ENCODE measurements at regions not wholly inside any gene's neighbourhood (a gene's known extent, or its start where the extent isn't known, plus 50 kb on each side); places are given as distances from the start of the nearest gene placed in this dataset.

GRCh38 chr6:100165442-100165841 lies 171.4 kb upstream of the MCHR2 start:
- Mint-ChIP-seq H3K36me3 (ENCODE audit: low read depth) (no peaks in the 10 kb centered on the region), H3K27ac (no peak overlapping the region), H3K4me3 (no peak overlapping the region), H3K9me3 (no peaks in the 10 kb centered on the region), H3K4me1 (ENCODE audit: low read depth) (no peaks in the 10 kb centered on the region), H3K27me3 (ENCODE audit: low read depth) (peaks cover 4% of the 10 kb centered on the region)
- DNase-seq: no peak
- intact Hi-C loops (cut with micrococcal nuclease): no loop called here
- CTCF ChIA-PET: no interaction called here

- Mint-ChIP-seq H3K27me3 (ENCODE audit: low read depth) (peaks cover 3% of the 10 kb centered on the region), H3K4me1 (ENCODE audit: low read depth) (no peaks in the 10 kb centered on the region), H3K36me3 (ENCODE audit: low read depth) (no peaks in the 10 kb centered on the region), H3K4me3 (no peak overlapping the region), H3K27ac (no peak overlapping the region), H3K9me3 (no peaks in the 10 kb centered on the region)
- intact Hi-C loops (cut with micrococcal nuclease): no loop called here
- DNase-seq: no peak
- CTCF ChIA-PET: no interaction called here
These were observed 169.0 kb upstream of the MCHR2 start for GRCh38 chr6:100163035-100163434.

- Mint-ChIP-seq H3K36me3 (ENCODE audit: low read depth) (no peaks in the 10 kb centered on the region), H3K27me3 (ENCODE audit: low read depth) (peaks cover 3% of the 10 kb centered on the region), H3K27ac (no peak overlapping the region), H3K9me3 (no peaks in the 10 kb centered on the region), H3K4me3 (no peak overlapping the region), H3K4me1 (ENCODE audit: low read depth) (no peaks in the 10 kb centered on the region)
- no peak for DNase-seq
- CTCF ChIA-PET: no interaction called here
- intact Hi-C loops (cut with micrococcal nuclease): no loop called here
These were observed 167.9 kb upstream of the MCHR2 start for GRCh38 chr6:100161782-100162365.

GRCh38 chr6:100160930-100161329 lies 166.9 kb upstream of the MCHR2 start:
- Mint-ChIP-seq H3K27me3 (ENCODE audit: low read depth) (peaks cover 3% of the 10 kb centered on the region), H3K36me3 (ENCODE audit: low read depth) (no peaks in the 10 kb centered on the region), H3K4me3 (no peak overlapping the region), H3K27ac (no peak overlapping the region), H3K9me3 (no peaks in the 10 kb centered on the region), H3K4me1 (ENCODE audit: low read depth) (no peaks in the 10 kb centered on the region)
- CTCF ChIA-PET: no interaction called here
- no peak for DNase-seq
- intact Hi-C loops (cut with micrococcal nuclease): no loop called here

GRCh38 chr6:100155141-100155540 lies 161.1 kb upstream of the MCHR2 start:
- Mint-ChIP-seq H3K27ac (no peak overlapping the region), H3K27me3 (ENCODE audit: low read depth) (no peaks in the 10 kb centered on the region), H3K4me1 (ENCODE audit: low read depth) (no peaks in the 10 kb centered on the region), H3K4me3 (no peak overlapping the region), H3K9me3 (no peaks in the 10 kb centered on the region), H3K36me3 (ENCODE audit: low read depth) (no peaks in the 10 kb centered on the region)
- DNase-seq: no peak
- intact Hi-C loops (cut with micrococcal nuclease): no loop called here
- CTCF ChIA-PET: no interaction called here

- Mint-ChIP-seq H3K4me3 (no peak overlapping the region), H3K9me3 (no peaks in the 10 kb centered on the region), H3K4me1 (ENCODE audit: low read depth) (no peaks in the 10 kb centered on the region), H3K27me3 (ENCODE audit: low read depth) (no peaks in the 10 kb centered on the region), H3K36me3 (ENCODE audit: low read depth) (no peaks in the 10 kb centered on the region), H3K27ac (no peak overlapping the region)
- DNase-seq: no peak
- CTCF ChIA-PET: interaction anchor here (0.6 kb wide), 1 partner anchor 96 kb away, joined by 3 read pairs; no protein-coding TSS in a partner anchor
- intact Hi-C loops (cut with micrococcal nuclease): no loop called here
These were observed 159.7 kb upstream of the MCHR2 start for GRCh38 chr6:100153636-100154275.

- intact Hi-C loops (cut with micrococcal nuclease): no loop called here
- Mint-ChIP-seq H3K27me3 (ENCODE audit: low read depth) (no peaks in the 10 kb centered on the region), H3K36me3 (ENCODE audit: low read depth) (no peaks in the 10 kb centered on the region), H3K4me1 (ENCODE audit: low read depth) (no peaks in the 10 kb centered on the region), H3K27ac (no peak overlapping the region), H3K9me3 (no peaks in the 10 kb centered on the region), H3K4me3 (no peak overlapping the region)
- CTCF ChIA-PET: no interaction called here
- DNase-seq: no peak
These were observed 158.2 kb upstream of the MCHR2 start for GRCh38 chr6:100152201-100152600.

- no peaks in the 10 kb centered on the region for H3K9me3 Mint-ChIP-seq
These were observed 151.0 kb upstream of the MCHR2 start for GRCh38 chr6:100144991-100145390.

GRCh38 chr6:100138346-100139022 lies 144.5 kb upstream of the MCHR2 start:
- DNase-seq: no peak
- Mint-ChIP-seq H3K4me1 (ENCODE audit: low read depth) (no peaks in the 10 kb centered on the region), H3K36me3 (ENCODE audit: low read depth) (no peaks in the 10 kb centered on the region), H3K4me3 (no peak overlapping the region), H3K27me3 (ENCODE audit: low read depth) (peaks cover 4% of the 10 kb centered on the region), H3K9me3 (no peaks in the 10 kb centered on the region), H3K27ac (no peak overlapping the region)
- intact Hi-C loops (cut with micrococcal nuclease): no loop called here
- CTCF ChIA-PET: interaction anchor here (0.6 kb wide), 1 partner anchor 30 kb away, joined by 3 read pairs; no protein-coding TSS in a partner anchor

More at GRCh38 chr6:100144991-100145390, 151.0 kb upstream of the MCHR2 start:
- CTCF ChIA-PET: no interaction called here
- Mint-ChIP-seq H3K4me1 (ENCODE audit: low read depth) (no peaks in the 10 kb centered on the region), H3K36me3 (ENCODE audit: low read depth) (no peaks in the 10 kb centered on the region), H3K4me3 (no peak overlapping the region), H3K27me3 (ENCODE audit: low read depth) (peaks cover 2% of the 10 kb centered on the region), H3K27ac (no peak overlapping the region)
- intact Hi-C loops (cut with micrococcal nuclease): no loop called here
- DNase-seq: no peak

GRCh38 chr6:100137759-100138158 lies 143.7 kb upstream of the MCHR2 start:
- Mint-ChIP-seq H3K9me3 (no peaks in the 10 kb centered on the region), H3K4me1 (ENCODE audit: low read depth) (no peaks in the 10 kb centered on the region), H3K36me3 (ENCODE audit: low read depth) (no peaks in the 10 kb centered on the region), H3K27me3 (ENCODE audit: low read depth) (peaks cover 6% of the 10 kb centered on the region), H3K4me3 (no peak overlapping the region), H3K27ac (no peak overlapping the region)
- CTCF ChIA-PET: interaction anchor here (0.6 kb wide), 1 partner anchor 30 kb away, joined by 3 read pairs; no protein-coding TSS in a partner anchor
- DNase-seq: no peak
- intact Hi-C loops (cut with micrococcal nuclease): no loop called here

- Mint-ChIP-seq H3K36me3 (ENCODE audit: low read depth) (no peaks in the 10 kb centered on the region), H3K4me3 (no peak overlapping the region), H3K27me3 (ENCODE audit: low read depth) (peaks cover 3% of the 10 kb centered on the region), H3K9me3 (peaks cover 3% of the 10 kb centered on the region), H3K4me1 (ENCODE audit: low read depth) (no peaks in the 10 kb centered on the region), H3K27ac (no peak overlapping the region)
- no peak for DNase-seq
- CTCF ChIA-PET: no interaction called here
- intact Hi-C loops (cut with micrococcal nuclease): no loop called here
These were observed 142.6 kb upstream of the MCHR2 start for GRCh38 chr6:100136590-100136989.

GRCh38 chr6:100135977-100136376 lies 142.0 kb upstream of the MCHR2 start:
- no peak overlapping the region for H3K4me3 Mint-ChIP-seq
- no peaks in the 10 kb centered on the region for H3K4me1 Mint-ChIP-seq (ENCODE audit: low read depth)
- intact Hi-C loops (cut with micrococcal nuclease): no loop called here
- H3K9me3 Mint-ChIP-seq: peaks cover 8% of the 10 kb centered on the region
- CTCF ChIA-PET: no interaction called here
- DNase-seq: no peak
- peaks cover 3% of the 10 kb centered on the region for H3K27me3 Mint-ChIP-seq (ENCODE audit: low read depth)
- H3K36me3 Mint-ChIP-seq (ENCODE audit: low read depth): no peaks in the 10 kb centered on the region
- no peak overlapping the region for H3K27ac Mint-ChIP-seq

- no peak overlapping the region for H3K27ac Mint-ChIP-seq
- intact Hi-C loops (cut with micrococcal nuclease): no loop called here
- no peak overlapping the region for H3K4me3 Mint-ChIP-seq
- H3K36me3 Mint-ChIP-seq (ENCODE audit: low read depth): no peaks in the 10 kb centered on the region
- peaks cover 11% of the 10 kb centered on the region for H3K9me3 Mint-ChIP-seq
- CTCF ChIA-PET: interaction anchor here (0.6 kb wide), 1 partner anchor 273 kb away, joined by 3 read pairs; no protein-coding TSS in a partner anchor
- peaks cover 3% of the 10 kb centered on the region for H3K27me3 Mint-ChIP-seq (ENCODE audit: low read depth)
- H3K4me1 Mint-ChIP-seq (ENCODE audit: low read depth): no peaks in the 10 kb centered on the region
- no peak for DNase-seq
These were observed 140.7 kb upstream of the MCHR2 start for GRCh38 chr6:100134703-100135102.

Measured in activated naive CD4-positive, alpha-beta T cell treated with anti-CD3 and anti-CD28 coated beads for 36 hours (primary cell).